Activated B cell treated with CpG ODN at 0.5 μM for 24 hours (primary cell): ENCODE measurements at regions not wholly inside any gene's neighbourhood (a gene's known extent, or its start where the extent isn't known, plus 50 kb on each side); places are given as distances from the start of the nearest gene placed in this dataset.

Experiments
- ATAC-seq: fragments of 200-7000 bp; cut with Tn5 transposase; one replicate; pipeline ENCODE4 v1.10.0; 2021; ENCODE audit warnings: low read depth, mild to moderate bottlenecking, moderate library complexity
- CTCF ChIA-PET: fragments of 350-600 bp; sonication (Branson Sonifier 250); formaldehyde crosslinking; loops from one replicate; lab custom pipeline; 2021; ENCODE audit warnings: antibody characterized with exemption; lab: Charles Lee
- POLR2A ChIA-PET: fragments of 350-600 bp; sonication (Branson Sonifier 250); formaldehyde crosslinking; loops from one replicate; lab custom pipeline; 2021; ENCODE audit warnings: antibody characterized with exemption; lab: Charles Lee
- DNase-seq: peaks from one replicate; pipeline ENCODE4 v3.0.0; 2022
- H3K27ac Mint-ChIP-seq: one replicate; pipeline ENCODE4 v1.8.0; 2020; ENCODE audit warnings: mixed read lengths
- H3K27me3 Mint-ChIP-seq: one replicate; pipeline ENCODE4 v1.8.0; 2021; ENCODE audit warnings: mixed read lengths
- H3K36me3 Mint-ChIP-seq: one replicate; pipeline ENCODE4 v1.8.0; 2021; ENCODE audit warnings: low read depth, mixed read lengths
- H3K4me1 Mint-ChIP-seq: one replicate; pipeline ENCODE4 v1.8.0; 2021; ENCODE audit warnings: mixed read lengths
- H3K4me3 Mint-ChIP-seq: one replicate; pipeline ENCODE4 v1.8.0; 2020; ENCODE audit warnings: mild to moderate bottlenecking, mixed read lengths
- H3K9me3 Mint-ChIP-seq: one replicate; pipeline ENCODE4 v1.8.0; 2020; ENCODE audit warnings: mixed read lengths
- intact Hi-C: fragments of 100-400 bp; cut with micrococcal nuclease; formaldehyde crosslinking; loops from one replicate; pipeline ENCODE4 v1.15.1; 2024
- TF ChIP-seq, protein P1 (sequence below): fragments of 200-600 bp; IDR thresholded peaks from one replicate; pipeline ENCODE4 v1.8.0; 2022; ENCODE audit warnings: antibody characterized with exemption, mild to moderate bottlenecking

DNA sequence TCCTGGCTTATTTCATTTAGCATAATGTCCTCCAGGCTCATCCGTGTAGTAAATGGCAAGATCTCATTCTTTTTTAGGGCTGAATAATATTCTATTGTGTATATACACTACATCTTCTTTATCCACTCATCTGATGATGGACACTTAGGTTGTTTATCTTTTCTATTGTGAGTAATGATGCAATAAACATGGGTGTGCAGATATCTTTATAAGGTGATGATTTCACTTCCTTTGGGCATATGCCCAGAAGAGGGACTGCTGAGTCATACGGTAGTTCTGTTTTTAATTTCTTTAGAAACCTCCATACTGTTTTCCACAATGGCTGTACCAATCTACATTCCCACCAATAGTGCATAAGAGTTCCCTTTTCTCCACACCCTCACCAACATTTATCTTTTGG, 317.6 kb upstream of the CNKSR2 start:
- H3K9me3 Mint-ChIP-seq, result peaks cover 3% of the 10 kb centered on the region
- no peak overlapping the region for H3K4me3 Mint-ChIP-seq
- ChIA-PET CTCF (no interaction called here), POLR2A (no interaction called here)
- no peaks in the 10 kb centered on the region for H3K27me3 Mint-ChIP-seq
- ATAC-seq (no peak), DNase-seq (no peak)
- H3K36me3 Mint-ChIP-seq, result no peaks in the 10 kb centered on the region
- no peak overlapping the region for H3K27ac Mint-ChIP-seq
- H3K4me1 Mint-ChIP-seq, result no peaks in the 10 kb centered on the region
- TF ChIP-seq, protein P1, sequence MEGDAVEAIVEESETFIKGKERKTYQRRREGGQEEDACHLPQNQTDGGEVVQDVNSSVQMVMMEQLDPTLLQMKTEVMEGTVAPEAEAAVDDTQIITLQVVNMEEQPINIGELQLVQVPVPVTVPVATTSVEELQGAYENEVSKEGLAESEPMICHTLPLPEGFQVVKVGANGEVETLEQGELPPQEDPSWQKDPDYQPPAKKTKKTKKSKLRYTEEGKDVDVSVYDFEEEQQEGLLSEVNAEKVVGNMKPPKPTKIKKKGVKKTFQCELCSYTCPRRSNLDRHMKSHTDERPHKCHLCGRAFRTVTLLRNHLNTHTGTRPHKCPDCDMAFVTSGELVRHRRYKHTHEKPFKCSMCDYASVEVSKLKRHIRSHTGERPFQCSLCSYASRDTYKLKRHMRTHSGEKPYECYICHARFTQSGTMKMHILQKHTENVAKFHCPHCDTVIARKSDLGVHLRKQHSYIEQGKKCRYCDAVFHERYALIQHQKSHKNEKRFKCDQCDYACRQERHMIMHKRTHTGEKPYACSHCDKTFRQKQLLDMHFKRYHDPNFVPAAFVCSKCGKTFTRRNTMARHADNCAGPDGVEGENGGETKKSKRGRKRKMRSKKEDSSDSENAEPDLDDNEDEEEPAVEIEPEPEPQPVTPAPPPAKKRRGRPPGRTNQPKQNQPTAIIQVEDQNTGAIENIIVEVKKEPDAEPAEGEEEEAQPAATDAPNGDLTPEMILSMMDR, result no peak
- intact Hi-C loops, result no loop called here

DNA sequence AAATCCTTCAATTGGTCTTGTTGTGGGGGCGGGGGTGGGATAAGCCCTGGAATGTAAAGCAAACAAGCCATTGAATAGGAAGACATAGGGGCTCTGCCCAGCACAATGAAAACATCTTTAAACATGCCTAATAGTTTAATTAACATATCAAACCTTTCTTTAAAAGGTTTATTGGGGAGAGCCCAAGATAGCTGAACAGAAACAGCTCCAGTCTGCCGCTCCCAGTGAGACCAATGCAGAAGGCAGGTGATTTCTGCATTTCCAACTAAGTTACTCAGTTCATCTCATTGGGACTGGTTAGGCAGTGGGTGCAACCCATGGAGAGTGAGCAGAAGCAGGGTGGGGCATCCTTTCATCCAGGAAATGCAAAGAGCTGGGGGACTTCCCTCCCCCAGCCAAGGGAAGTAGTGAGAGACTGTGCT, 327.2 kb upstream of the CNKSR2 start:
- CTCF ChIA-PET, result no interaction called here

DNA sequence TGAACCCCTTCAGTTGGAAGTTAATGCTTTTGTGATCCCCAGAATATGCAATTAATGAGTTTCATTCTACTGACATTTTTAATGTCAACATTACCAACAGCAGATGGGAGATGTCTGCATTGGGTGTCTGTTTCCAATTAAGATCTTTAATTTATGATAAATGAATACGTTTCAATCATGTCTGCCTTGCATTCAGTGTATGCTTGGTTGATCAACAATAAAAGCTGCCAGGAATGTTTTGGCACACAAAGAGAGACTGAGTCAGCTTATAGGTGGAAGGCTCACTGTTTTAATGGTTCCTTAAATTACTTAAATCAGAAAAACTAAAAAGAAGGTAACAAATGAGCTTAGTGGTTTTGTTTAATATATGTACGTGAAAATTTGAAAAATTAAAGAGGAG, 359.9 kb upstream of the CNKSR2 start:
- intact Hi-C loops, result no loop called here
- ChIA-PET POLR2A (no interaction called here), CTCF (no interaction called here)
- Mint-ChIP-seq H3K9me3 (no peaks in the 10 kb centered on the region), H3K4me3 (no peak overlapping the region), H3K36me3 (no peaks in the 10 kb centered on the region), H3K27ac (no peak overlapping the region), H3K27me3 (no peaks in the 10 kb centered on the region), H3K4me1 (no peaks in the 10 kb centered on the region)
- TF ChIP-seq, protein P1, result no peak
- DNase-seq, result no peak
- no peak for ATAC-seq

More for the DNA sequence above, 327.2 kb upstream of the CNKSR2 start:
- intact Hi-C loops, result no loop called here
- Mint-ChIP-seq H3K27me3 (peaks cover 6% of the 10 kb centered on the region), H3K36me3 (no peaks in the 10 kb centered on the region), H3K9me3 (peaks cover 3% of the 10 kb centered on the region), H3K27ac (no peak overlapping the region), H3K4me3 (no peak overlapping the region), H3K4me1 (no peaks in the 10 kb centered on the region)
- TF ChIP-seq, protein P1, result no peak
- no peak for DNase-seq
- ATAC-seq, result no peak
- POLR2A ChIA-PET, result no interaction called here

DNA sequence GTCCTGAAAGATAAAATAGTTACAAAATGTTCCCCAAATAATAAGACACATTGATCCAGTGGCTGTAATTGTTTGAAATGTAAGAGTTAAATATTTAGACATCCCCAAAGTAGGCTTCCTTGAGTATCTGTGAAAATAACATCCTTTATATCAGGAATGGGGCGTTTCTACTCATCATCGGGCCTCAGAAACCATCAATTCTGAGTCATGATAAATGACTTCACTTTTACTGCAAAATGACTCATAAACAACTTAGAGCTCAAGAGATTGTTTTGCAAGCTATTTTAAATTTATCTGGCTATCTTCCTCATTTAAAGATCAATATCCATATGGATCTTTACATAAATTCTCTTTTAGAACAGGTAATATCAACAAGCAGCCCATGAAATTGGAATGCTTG, 369.4 kb upstream of the CNKSR2 start:
- ATAC-seq (no peak), DNase-seq (no peak)
- intact Hi-C loops, result no loop called here
- ChIA-PET POLR2A (no interaction called here), CTCF (no interaction called here)
- Mint-ChIP-seq H3K4me3 (no peak overlapping the region), H3K36me3 (no peaks in the 10 kb centered on the region), H3K27me3 (no peaks in the 10 kb centered on the region), H3K4me1 (no peaks in the 10 kb centered on the region), H3K27ac (no peak overlapping the region), H3K9me3 (no peaks in the 10 kb centered on the region)
- TF ChIP-seq, protein P1, result no peak

DNA sequence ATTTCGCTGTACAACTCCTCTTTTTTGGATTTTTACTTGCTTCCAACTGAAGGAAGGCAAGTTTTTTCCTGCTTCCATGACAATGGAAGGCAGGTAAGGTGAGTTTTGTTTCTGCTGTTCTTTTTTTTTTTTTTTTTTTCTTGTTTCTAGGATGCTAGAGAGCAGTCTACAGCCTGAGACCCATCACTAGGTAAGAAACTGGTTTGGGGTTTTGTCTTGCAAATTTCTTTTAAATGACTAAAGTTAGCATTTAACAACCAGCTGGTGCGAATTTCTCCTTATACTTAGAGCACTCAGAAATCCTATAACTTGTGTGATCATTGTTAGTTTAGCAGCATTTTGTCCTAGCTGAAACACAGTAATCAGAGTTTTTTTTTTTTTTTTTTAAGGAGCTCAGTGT, 378.4 kb upstream of the CNKSR2 start:
- ATAC-seq, result no peak
- TF ChIP-seq, protein P1, result no peak
- no peaks in the 10 kb centered on the region for H3K36me3 Mint-ChIP-seq
- no peaks in the 10 kb centered on the region for H3K27me3 Mint-ChIP-seq
- no peak overlapping the region for H3K27ac Mint-ChIP-seq
- H3K4me1 Mint-ChIP-seq, result no peaks in the 10 kb centered on the region
- no peak overlapping the region for H3K4me3 Mint-ChIP-seq
- DNase-seq, result no peak
- ChIA-PET POLR2A (no interaction called here), CTCF (no interaction called here)
- H3K9me3 Mint-ChIP-seq, result no peaks in the 10 kb centered on the region
- intact Hi-C loops, result no loop called here
